CD4-positive, alpha-beta T cell (primary cell): ENCODE measurements at regions not wholly inside any gene's neighbourhood (a gene's known extent, or its start where the extent isn't known, plus 50 kb on each side); places are given as distances from the start of the nearest gene placed in this dataset.

Experiments used
- ATAC-seq: fragments of 200-7000 bp; cut with Tn5 transposase; one replicate; pipeline ENCODE4 v1.10.0; 2022; ENCODE audit warnings: mild to moderate bottlenecking; ENCODE audit not compliant: poor library complexity
- CTCF ChIA-PET: fragments of 350-600 bp; sonication (Branson Sonifier 250); formaldehyde crosslinking; loops from one replicate; lab custom pipeline; 2021; ENCODE audit warnings: antibody characterized with exemption, inconsistent platforms; lab: Charles Lee
- POLR2A ChIA-PET: fragments of 350-600 bp; sonication (Branson Sonifier 250); formaldehyde crosslinking; loops from one replicate; lab custom pipeline; 2021; ENCODE audit warnings: antibody characterized with exemption, inconsistent platforms; lab: Charles Lee
- DNase-seq, 14 experiments: peaks; one replicate each; pipeline ENCODE4 v3.0.0-alpha.2; 2013 to 2020; ENCODE audit warnings: mixed read lengths in 2 of 14
- H3K27ac ChIP-seq, 2 donors: one replicate each; pipeline versions ENCODE4 v1.5.1 to v1.7.0; 2013; ENCODE audit warnings: low read length in 2 of 2, low read depth in 1 of 2, mild to moderate bottlenecking in 1 of 2
- H3K27me3 ChIP-seq, 2 experiments: 1 replicate in 1 of 2; 2 replicates in 1 of 2; pipeline versions ENCODE4 v1.6.1 to v1.7.0; 2013; ENCODE audit warnings: low read length in 2 of 2, control low read depth in 1 of 2, mild to moderate bottlenecking in 1 of 2, moderate library complexity in 1 of 2; ENCODE audit not compliant: insufficient read depth in 2 of 2, control insufficient read depth in 1 of 2
- H3K36me3 ChIP-seq: one replicate; pipeline ENCODE4 v1.6.1; 2013; ENCODE audit warnings: low read length, control low read depth; ENCODE audit not compliant: insufficient read depth
- H3K4me1 ChIP-seq: one replicate; pipeline ENCODE4 v1.6.1; 2013; ENCODE audit warnings: low read length, control low read depth; ENCODE audit not compliant: insufficient read depth
- H3K4me3 ChIP-seq: one replicate; pipeline ENCODE4 v1.5.1; 2013; ENCODE audit warnings: mild to moderate bottlenecking, low read length, moderate library complexity
- H3K9me3 ChIP-seq, 2 experiments: 1 replicate in 1 of 2; 2 replicates in 1 of 2; pipeline versions ENCODE4 v1.6.1 to v1.7.0; 2013; ENCODE audit warnings: low read length in 2 of 2, mild to moderate bottlenecking in 2 of 2, control low read depth in 1 of 2, moderate library complexity in 1 of 2; ENCODE audit not compliant: control insufficient read depth in 1 of 2, insufficient read depth in 1 of 2
- H3K27ac Mint-ChIP-seq: one replicate; pipeline ENCODE4 v1.8.0; 2020; ENCODE audit warnings: mixed read lengths
- H3K27me3 Mint-ChIP-seq: one replicate; pipeline ENCODE4 v1.8.0; 2021; ENCODE audit warnings: mixed read lengths
- H3K36me3 Mint-ChIP-seq: one replicate; pipeline ENCODE4 v1.8.0; 2021; ENCODE audit warnings: low read depth, mixed read lengths
- H3K4me1 Mint-ChIP-seq: one replicate; pipeline ENCODE4 v1.8.0; 2021; ENCODE audit warnings: low read depth, mixed read lengths
- H3K4me3 Mint-ChIP-seq: one replicate; pipeline ENCODE4 v1.8.0; 2020; ENCODE audit warnings: mild to moderate bottlenecking, mixed read lengths
- H3K9me3 Mint-ChIP-seq: one replicate; pipeline ENCODE4 v1.8.0; 2020; ENCODE audit warnings: mixed read lengths
- intact Hi-C, 2 experiments: fragments of 100-400 bp; cut with DNase I in 1 of 2; cut with micrococcal nuclease in 1 of 2; formaldehyde crosslinking; loops; one replicate each; pipeline versions ENCODE4 v1.15.1 to v1.9.0; 2023 to 2025; cut with DNase I, micrococcal nuclease
- TF ChIP-seq, protein P1 (sequence below): fragments of 200-600 bp; IDR thresholded peaks from one replicate; pipeline ENCODE4 v1.8.0; 2022; ENCODE audit warnings: antibody characterized with exemption, mild to moderate bottlenecking

DNA sequence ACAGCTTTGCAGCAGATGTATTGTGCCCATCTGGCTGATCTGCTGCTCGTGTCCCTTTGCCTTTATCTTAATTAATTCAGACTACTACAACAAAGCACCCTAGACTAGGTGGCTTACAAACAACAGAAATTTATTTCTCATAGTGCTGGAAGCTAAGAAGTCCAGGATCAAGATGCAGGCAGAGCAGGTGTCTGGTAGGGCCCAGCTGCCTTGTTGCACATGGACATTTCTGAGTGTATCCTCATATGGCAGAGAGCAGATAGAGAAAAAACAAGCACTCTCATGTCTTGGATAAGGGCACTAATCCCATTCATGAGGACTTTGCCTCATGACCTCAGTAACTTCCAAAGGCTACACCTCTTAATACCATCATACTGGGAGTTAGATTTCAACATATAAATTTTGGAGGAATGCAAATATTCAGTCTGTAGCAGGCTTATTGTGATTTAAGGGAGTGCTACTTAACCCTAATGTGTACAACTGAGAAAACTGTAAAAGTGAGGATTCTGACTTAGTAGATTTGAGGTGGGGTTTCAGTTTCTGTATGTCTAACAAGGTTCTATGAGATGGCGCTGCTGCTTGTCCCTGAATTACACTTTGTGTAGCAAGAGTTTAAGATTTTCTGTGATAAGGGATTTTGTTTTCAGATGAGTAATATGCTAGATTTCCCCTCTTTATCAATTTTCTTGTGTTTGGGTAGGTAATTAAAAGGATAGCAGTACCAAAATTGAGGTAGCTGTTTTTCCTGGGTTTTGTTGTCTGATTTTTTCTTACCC, 473.2 kb upstream of the TECRL start:
- Mint-ChIP-seq H3K9me3 (no peaks in the 10 kb centered on the region), H3K27me3 (no peaks in the 10 kb centered on the region), H3K4me3 (no peak overlapping the region), H3K4me1 (peaks cover 10% of the 10 kb centered on the region), H3K27ac (no peak overlapping the region), H3K36me3 (no peaks in the 10 kb centered on the region)
- Histone ChIP-seq H3K36me3 (no peaks in the 10 kb centered on the region), H3K4me3 (no peak overlapping the region), H3K9me3 (peaks cover 0 to 8% of the 10 kb centered on the region in 2 experiments), H3K27ac (no peak overlapping the region), H3K4me1 (no peaks in the 10 kb centered on the region), H3K27me3 (no peaks in the 10 kb centered on the region)
- TF ChIP-seq, protein P1, sequence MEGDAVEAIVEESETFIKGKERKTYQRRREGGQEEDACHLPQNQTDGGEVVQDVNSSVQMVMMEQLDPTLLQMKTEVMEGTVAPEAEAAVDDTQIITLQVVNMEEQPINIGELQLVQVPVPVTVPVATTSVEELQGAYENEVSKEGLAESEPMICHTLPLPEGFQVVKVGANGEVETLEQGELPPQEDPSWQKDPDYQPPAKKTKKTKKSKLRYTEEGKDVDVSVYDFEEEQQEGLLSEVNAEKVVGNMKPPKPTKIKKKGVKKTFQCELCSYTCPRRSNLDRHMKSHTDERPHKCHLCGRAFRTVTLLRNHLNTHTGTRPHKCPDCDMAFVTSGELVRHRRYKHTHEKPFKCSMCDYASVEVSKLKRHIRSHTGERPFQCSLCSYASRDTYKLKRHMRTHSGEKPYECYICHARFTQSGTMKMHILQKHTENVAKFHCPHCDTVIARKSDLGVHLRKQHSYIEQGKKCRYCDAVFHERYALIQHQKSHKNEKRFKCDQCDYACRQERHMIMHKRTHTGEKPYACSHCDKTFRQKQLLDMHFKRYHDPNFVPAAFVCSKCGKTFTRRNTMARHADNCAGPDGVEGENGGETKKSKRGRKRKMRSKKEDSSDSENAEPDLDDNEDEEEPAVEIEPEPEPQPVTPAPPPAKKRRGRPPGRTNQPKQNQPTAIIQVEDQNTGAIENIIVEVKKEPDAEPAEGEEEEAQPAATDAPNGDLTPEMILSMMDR, result no peak
- ChIA-PET POLR2A (no interaction called here), CTCF (no interaction called here)
- intact Hi-C loops, result no loop called here
- DNase-seq, result no peak
- ATAC-seq, result no peak

- intact Hi-C loops, result no loop called here
- Mint-ChIP-seq H3K4me1 (peaks cover 10% of the 10 kb centered on the region), H3K9me3 (no peaks in the 10 kb centered on the region), H3K27me3 (no peaks in the 10 kb centered on the region), H3K4me3 (no peak overlapping the region), H3K36me3 (no peaks in the 10 kb centered on the region), H3K27ac (no peak overlapping the region)
- POLR2A ChIA-PET, result no interaction called here
- Histone ChIP-seq H3K36me3 (no peaks in the 10 kb centered on the region), H3K27me3 (no peaks in the 10 kb centered on the region), H3K27ac (no peak overlapping the region), H3K4me3 (no peak overlapping the region), H3K9me3 (peaks cover 0 to 8% of the 10 kb centered on the region in 2 experiments), H3K4me1 (no peaks in the 10 kb centered on the region)
- no peak for DNase-seq
- TF ChIP-seq, protein P1, result no peak
- ATAC-seq, result no peak
- CTCF ChIA-PET, result no interaction called here
These were observed 471.3 kb upstream of the TECRL start for GRCh38 chr4:64880557-64880956.

DNA sequence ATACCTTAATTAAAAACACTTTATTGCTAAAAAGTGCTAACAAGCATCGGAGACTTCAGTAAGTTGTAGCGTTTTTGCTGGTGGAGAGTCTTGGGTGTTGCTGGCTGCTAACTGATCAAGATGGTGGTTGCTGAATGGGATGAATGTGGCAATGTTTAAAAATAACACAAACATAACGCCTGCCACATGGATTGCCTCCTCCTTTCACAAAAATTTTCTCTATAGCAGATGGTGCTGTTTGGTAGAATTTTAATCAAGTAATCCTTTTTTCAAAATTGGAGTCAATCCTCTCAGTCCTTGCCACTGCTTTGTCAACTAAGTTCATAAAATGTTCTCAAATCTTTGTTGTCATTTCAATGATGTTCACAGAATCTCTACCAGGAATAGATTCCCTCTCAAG, 466.8 kb upstream of the TECRL start:
- no peak for ATAC-seq

More for the DNA sequence above, 466.8 kb upstream of the TECRL start:
- POLR2A ChIA-PET, result no interaction called here
- Mint-ChIP-seq H3K27me3 (no peaks in the 10 kb centered on the region), H3K36me3 (no peaks in the 10 kb centered on the region), H3K9me3 (peaks cover under 1% of the 10 kb centered on the region), H3K27ac (no peak overlapping the region), H3K4me3 (no peak overlapping the region), H3K4me1 (no peaks in the 10 kb centered on the region)
- Histone ChIP-seq H3K4me1 (no peaks in the 10 kb centered on the region), H3K27ac (no peak overlapping the region), H3K27me3 (no peaks in the 10 kb centered on the region), H3K4me3 (no peak overlapping the region), H3K36me3 (no peaks in the 10 kb centered on the region), H3K9me3 (peaks cover 0 to 5% of the 10 kb centered on the region in 2 experiments)
- TF ChIP-seq, protein P1, result no peak
- CTCF ChIA-PET, result no interaction called here
- no peak for DNase-seq
- intact Hi-C loops, result no loop called here
